GM12878 (cell line): ENCODE measurements at regions not wholly inside any gene's neighbourhood (a gene's known extent, or its start where the extent isn't known, plus 50 kb on each side); places are given as distances from the start of the nearest gene placed in this dataset.

Source experiments
- ATAC-seq: fragments of 200-7000 bp; cut with Tn5 transposase; 3 replicates; pipeline ENCODE4 v1.9.1; 2020; ENCODE audit warnings: mild to moderate bottlenecking, moderate library complexity
- BruUV-seq: library from RNA; stranded (reverse); fragments of 400-500 nt; replicated peaks from 2 replicates; lab custom pipeline; 2021; lab: Mats Ljungman, UMichigan
- CTCF ChIA-PET: fragments of 300-600 bp; sonication (Branson Sonifier 250); formaldehyde crosslinking; extraction: SDS; loops from one replicate; lab custom pipeline; 2021; ENCODE audit warnings: inconsistent platforms; lab: Yijun Ruan, JAX
- POLR2A ChIA-PET: fragments of 350-600 bp; formaldehyde crosslinking; extraction: SDS; loops from one replicate; lab custom pipeline; 2021; ENCODE audit warnings: inconsistent platforms; lab: Charles Lee
- RAD21 ChIA-PET: fragments of 300-600 bp; sonication (Branson Sonifier 250); formaldehyde crosslinking; loops from one replicate; lab custom pipeline; 2023; ENCODE audit warnings: antibody characterized with exemption; ENCODE audit not compliant: unreplicated experiment; lab: Charles Lee
- SMC1A ChIA-PET: fragments of 300-600 bp; sonication (Branson Sonifier 250); formaldehyde crosslinking; loops from one replicate; lab custom pipeline; 2023; ENCODE audit not compliant: unreplicated experiment, uncharacterized antibody; lab: Charles Lee
- DNase-seq: peaks from one replicate; pipeline ENCODE4 v3.0.0-alpha.2; 2011; ENCODE audit warnings: low read depth, low spot score
- FAIRE-seq: peaks from 3 replicates; lab custom pipeline; 2011; peaks lifted over from hg19 to GRCh38; lab: Jason Lieb, UNC
- H2AFZ ChIP-seq: 2 replicates; pipeline ENCODE4 v1.6.0; 2011; ENCODE audit warnings: low read depth, low read length, control low read depth; ENCODE audit not compliant: control insufficient read depth
- H3K27ac ChIP-seq: 2 replicates; pipeline ENCODE4 v1.5.1; 2011; ENCODE audit warnings: control low read depth; ENCODE audit not compliant: control insufficient read depth, insufficient read depth
- H3K27me3 ChIP-seq, 2 experiments: replicated peaks in 1 of 2; 2 replicates each; pipeline versions ENCODE4 v1.6.0 to v1.6.1; 2011; ENCODE audit warnings: low read length in 1 of 2; ENCODE audit not compliant: control insufficient read depth in 2 of 2, insufficient read depth in 2 of 2
- H3K36me3 ChIP-seq, 2 experiments: 2 replicates each; pipeline ENCODE4 v1.5.1; 2011; ENCODE audit warnings: low read length in 1 of 2; ENCODE audit not compliant: control insufficient read depth in 2 of 2, insufficient read depth in 2 of 2
- H3K4me1 ChIP-seq: 2 replicates; pipeline ENCODE4 v1.6.1; 2011; ENCODE audit warnings: mild to moderate bottlenecking, low read length, moderate library complexity, mixed read lengths; ENCODE audit not compliant: control insufficient read depth, insufficient read depth
- H3K4me2 ChIP-seq: 2 replicates; pipeline ENCODE4 v1.6.0; 2011; ENCODE audit warnings: control low read depth; ENCODE audit not compliant: control insufficient read depth, insufficient read depth
- H3K4me3 ChIP-seq: fragments of 200-600 bp; sonication (generic); 2 replicates; pipeline ENCODE4 v1.5.1; 2016
- H3K79me2 ChIP-seq: 2 replicates; pipeline ENCODE4 v1.6.0; 2011; ENCODE audit warnings: low read length; ENCODE audit not compliant: control insufficient read depth, insufficient read depth
- H3K9ac ChIP-seq: 2 replicates; pipeline ENCODE4 v1.8.0; 2011; ENCODE audit warnings: low read length, control low read depth, mixed read lengths; ENCODE audit not compliant: control insufficient read depth, insufficient read depth
- H3K9me3 ChIP-seq: replicated peaks from 3 replicates; pipeline ENCODE4 v1.5.1; 2011; ENCODE audit warnings: mild to moderate bottlenecking, low read length; ENCODE audit not compliant: control insufficient read depth, insufficient read depth
- H4K20me1 ChIP-seq: 2 replicates; pipeline ENCODE4 v1.6.0; 2011; ENCODE audit not compliant: control insufficient read depth, insufficient read depth
- E2F8 ChIP-seq: fragments of 450-650 bp; IDR thresholded peaks from 2 replicates; pipeline ENCODE4 v1.6.1; 2018; ENCODE audit warnings: mild to moderate bottlenecking, low read depth, moderate library complexity; ENCODE audit not compliant: partially characterized antibody
- NR2C2 ChIP-seq: IDR thresholded peaks from 2 replicates; pipeline ENCODE4 v1.6.1; 2011; ENCODE audit warnings: borderline replicate concordance, low read depth; ENCODE audit not compliant: control insufficient read depth, insufficient read length
- POU2F2 ChIP-seq: IDR thresholded peaks from 3 replicates; pipeline ENCODE4 v1.6.1; 2011; ENCODE audit warnings: low read depth, mild to moderate bottlenecking, low read length, borderline replicate concordance
- RFX5 ChIP-seq: IDR thresholded peaks from 2 replicates; pipeline ENCODE4 v1.6.1; 2011; ENCODE audit warnings: low read depth, low read length, improper control_type of control experiment
- SRF ChIP-seq, 2 experiments: IDR thresholded peaks; 2 replicates each; pipeline ENCODE4 v1.6.1; 2011; ENCODE audit warnings: low read depth in 2 of 2, low read length in 2 of 2, mild to moderate bottlenecking in 1 of 2, moderate library complexity in 1 of 2
- WGBS: methylation state at CpG from one replicate; pipeline ENCODE4 v1.1.6; 2016; ENCODE audit warnings: low lambda C conversion rate; ENCODE audit not compliant: insufficient replicate concordance, insufficient coverage; ENCODE audit errors: missing lambda C conversion rate; 5-methylcytosine and 5-hydroxymethylcytosine counted together
- in situ Hi-C: fragments of 300-500 bp; cut with MboI; formaldehyde crosslinking; loops from 9 replicates; pipeline ENCODE4 v1.14.3; 2018; ENCODE audit warnings: mixed read lengths
- intact Hi-C: fragments of 100-400 bp; cut with micrococcal nuclease; formaldehyde crosslinking; loops from one replicate; pipeline ENCODE4 v1.14.2; 2022; ENCODE audit not compliant: unreplicated experiment
- TF ChIP-seq, protein P1 (sequence below): fragments of 450-650 bp; IDR thresholded peaks from 2 replicates; pipeline ENCODE4 v1.6.1; 2016; ENCODE audit warnings: mild to moderate bottlenecking, moderate library complexity, borderline replicate concordance

GRCh38 chr5:23223846-23224245, 283.6 kb upstream of the PRDM9 start:
- ChIA-PET RAD21 (no interaction called here), CTCF (no interaction called here), POLR2A (no interaction called here), SMC1A (no interaction called here)
- in situ Hi-C loops: no loop called here
- TF ChIP-seq, protein P1, sequence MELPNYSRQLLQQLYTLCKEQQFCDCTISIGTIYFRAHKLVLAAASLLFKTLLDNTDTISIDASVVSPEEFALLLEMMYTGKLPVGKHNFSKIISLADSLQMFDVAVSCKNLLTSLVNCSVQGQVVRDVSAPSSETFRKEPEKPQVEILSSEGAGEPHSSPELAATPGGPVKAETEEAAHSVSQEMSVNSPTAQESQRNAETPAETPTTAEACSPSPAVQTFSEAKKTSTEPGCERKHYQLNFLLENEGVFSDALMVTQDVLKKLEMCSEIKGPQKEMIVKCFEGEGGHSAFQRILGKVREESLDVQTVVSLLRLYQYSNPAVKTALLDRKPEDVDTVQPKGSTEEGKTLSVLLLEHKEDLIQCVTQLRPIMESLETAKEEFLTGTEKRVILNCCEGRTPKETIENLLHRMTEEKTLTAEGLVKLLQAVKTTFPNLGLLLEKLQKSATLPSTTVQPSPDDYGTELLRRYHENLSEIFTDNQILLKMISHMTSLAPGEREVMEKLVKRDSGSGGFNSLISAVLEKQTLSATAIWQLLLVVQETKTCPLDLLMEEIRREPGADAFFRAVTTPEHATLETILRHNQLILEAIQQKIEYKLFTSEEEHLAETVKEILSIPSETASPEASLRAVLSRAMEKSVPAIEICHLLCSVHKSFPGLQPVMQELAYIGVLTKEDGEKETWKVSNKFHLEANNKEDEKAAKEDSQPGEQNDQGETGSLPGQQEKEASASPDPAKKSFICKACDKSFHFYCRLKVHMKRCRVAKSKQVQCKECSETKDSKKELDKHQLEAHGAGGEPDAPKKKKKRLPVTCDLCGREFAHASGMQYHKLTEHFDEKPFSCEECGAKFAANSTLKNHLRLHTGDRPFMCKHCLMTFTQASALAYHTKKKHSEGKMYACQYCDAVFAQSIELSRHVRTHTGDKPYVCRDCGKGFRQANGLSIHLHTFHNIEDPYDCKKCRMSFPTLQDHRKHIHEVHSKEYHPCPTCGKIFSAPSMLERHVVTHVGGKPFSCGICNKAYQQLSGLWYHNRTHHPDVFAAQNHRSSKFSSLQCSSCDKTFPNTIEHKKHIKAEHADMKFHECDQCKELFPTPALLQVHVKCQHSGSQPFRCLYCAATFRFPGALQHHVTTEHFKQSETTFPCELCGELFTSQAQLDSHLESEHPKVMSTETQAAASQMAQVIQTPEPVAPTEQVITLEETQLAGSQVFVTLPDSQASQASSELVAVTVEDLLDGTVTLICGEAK: peak; percentile 53; the same call in 1 of the 2 replicates
- TF ChIP-seq SRF (IDR thresholded peaks at IDR 0.05; ENCODE audit: low read depth in 2 of 2, low read length in 2 of 2): no peak
- Histone ChIP-seq H3K36me3 (no peaks in the 10 kb centered on the region), H2AFZ (no peak overlapping the region), H3K79me2 (no peaks in the 10 kb centered on the region), H3K27ac (no peak overlapping the region), H3K4me1 (no peaks in the 10 kb centered on the region), H3K4me2 (no peak overlapping the region), H3K4me3 (no peak overlapping the region), H3K9ac (no peak overlapping the region), H3K27me3 (no peaks in the 10 kb centered on the region), H3K9me3 (no peaks in the 10 kb centered on the region), H4K20me1 (no peaks in the 10 kb centered on the region)
- intact Hi-C loops: no loop called here
- DNase-seq (no peak), FAIRE-seq (no peak), ATAC-seq (no peak)
- no TSS peak for BruUV-seq

DNA sequence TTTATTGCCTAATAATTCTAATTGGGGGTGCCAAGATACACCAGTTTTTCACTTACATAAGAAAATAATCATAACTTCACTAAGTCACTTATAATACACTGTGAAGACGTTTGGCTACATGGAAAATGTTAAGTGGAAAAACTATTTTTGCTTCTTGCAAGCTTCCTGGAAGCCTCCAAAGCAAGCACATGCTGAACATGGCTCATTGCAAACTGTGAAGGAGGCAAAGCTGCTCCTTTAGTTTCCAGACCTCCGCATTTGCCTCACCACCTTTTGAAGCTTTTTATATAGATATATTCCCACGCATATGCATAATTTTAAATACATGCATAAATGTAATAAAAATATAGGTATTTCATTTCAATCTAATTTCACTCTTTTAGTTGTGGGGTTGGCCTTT, 285.6 kb upstream of the PRDM9 start:
- Histone ChIP-seq H3K36me3 (no peaks in the 10 kb centered on the region), H3K4me2 (no peak overlapping the region), H3K4me1 (no peaks in the 10 kb centered on the region), H3K27me3 (no peaks in the 10 kb centered on the region), H3K27ac (no peak overlapping the region), H2AFZ (no peak overlapping the region), H3K4me3 (no peak overlapping the region), H4K20me1 (no peaks in the 10 kb centered on the region)
- ATAC-seq (no peak), FAIRE-seq (no peak)
- SMC1A ChIA-PET: interaction anchor here (0.6 to 0.8 kb wide), 2 partner anchors 25 to 373 kb away, joined by 3 read pairs; no protein-coding TSS in a partner anchor
- POLR2A ChIA-PET: no interaction called here
- CTCF ChIA-PET: interaction anchor here (1.3 to 2.0 kb wide), 2 partner anchors 13 to 331 kb away, joined by 3 to 10 read pairs; no protein-coding TSS in a partner anchor
- in situ Hi-C loops: no loop called here
- intact Hi-C loops: no loop called here
- RAD21 ChIA-PET: interaction anchor here (1.2 kb wide), 1 partner anchor 13 kb away, joined by 3 read pairs; no protein-coding TSS in a partner anchor
- TF ChIP-seq RFX5 (no peak), NR2C2 (no peak), POU2F2 (no peak), E2F8 (no peak)
- TF ChIP-seq, all 136 proteins: peak for 0
- no peaks in the 10 kb centered on the region for H3K79me2 ChIP-seq
- 22% methylated on average over 3 of the region's 3 CpGs for WGBS
- H3K9me3 ChIP-seq: no peaks in the 10 kb centered on the region
- BruUV-seq: no TSS peak
- DNase-seq: no peak
- H3K9ac ChIP-seq: no peak overlapping the region
